ENCODE measurements at regions not wholly inside any gene's neighbourhood (a gene's known extent, or its start where the extent isn't known, plus 50 kb on each side); places are given as distances from the start of the nearest gene placed in this dataset.

- Histone ChIP-seq H3K9me3 (replicated peaks in 1 of 3) (no peaks in the 10 kb centered on the region), H3K27me3 (no peaks in the 10 kb centered on the region), H3K4me1 (replicated peaks in 1 of 2) (no peaks in the 10 kb centered on the region), H3K4me3 (no peak overlapping the region), H3K27ac (no peak overlapping the region), H3K36me3 (replicated peaks in 1 of 2) (no peaks in the 10 kb centered on the region)
- no peak for DNase-seq
- 45 to 55% (median 46%) methylated on average over 1 of the region's 1 CpG for WGBS, 4 donors
- TF ChIP-seq, protein P1, sequence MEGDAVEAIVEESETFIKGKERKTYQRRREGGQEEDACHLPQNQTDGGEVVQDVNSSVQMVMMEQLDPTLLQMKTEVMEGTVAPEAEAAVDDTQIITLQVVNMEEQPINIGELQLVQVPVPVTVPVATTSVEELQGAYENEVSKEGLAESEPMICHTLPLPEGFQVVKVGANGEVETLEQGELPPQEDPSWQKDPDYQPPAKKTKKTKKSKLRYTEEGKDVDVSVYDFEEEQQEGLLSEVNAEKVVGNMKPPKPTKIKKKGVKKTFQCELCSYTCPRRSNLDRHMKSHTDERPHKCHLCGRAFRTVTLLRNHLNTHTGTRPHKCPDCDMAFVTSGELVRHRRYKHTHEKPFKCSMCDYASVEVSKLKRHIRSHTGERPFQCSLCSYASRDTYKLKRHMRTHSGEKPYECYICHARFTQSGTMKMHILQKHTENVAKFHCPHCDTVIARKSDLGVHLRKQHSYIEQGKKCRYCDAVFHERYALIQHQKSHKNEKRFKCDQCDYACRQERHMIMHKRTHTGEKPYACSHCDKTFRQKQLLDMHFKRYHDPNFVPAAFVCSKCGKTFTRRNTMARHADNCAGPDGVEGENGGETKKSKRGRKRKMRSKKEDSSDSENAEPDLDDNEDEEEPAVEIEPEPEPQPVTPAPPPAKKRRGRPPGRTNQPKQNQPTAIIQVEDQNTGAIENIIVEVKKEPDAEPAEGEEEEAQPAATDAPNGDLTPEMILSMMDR (IDR thresholded peaks at IDR 0.05): no peak
- no peak for TF ChIP-seq POLR2A (IDR thresholded peaks at IDR 0.05)
- intact Hi-C loops (cut with DNase I): no loop called here
These were observed 50.1 kb downstream of the KCNC4 start for GRCh38 chr1:110260194-110260593.

DNA sequence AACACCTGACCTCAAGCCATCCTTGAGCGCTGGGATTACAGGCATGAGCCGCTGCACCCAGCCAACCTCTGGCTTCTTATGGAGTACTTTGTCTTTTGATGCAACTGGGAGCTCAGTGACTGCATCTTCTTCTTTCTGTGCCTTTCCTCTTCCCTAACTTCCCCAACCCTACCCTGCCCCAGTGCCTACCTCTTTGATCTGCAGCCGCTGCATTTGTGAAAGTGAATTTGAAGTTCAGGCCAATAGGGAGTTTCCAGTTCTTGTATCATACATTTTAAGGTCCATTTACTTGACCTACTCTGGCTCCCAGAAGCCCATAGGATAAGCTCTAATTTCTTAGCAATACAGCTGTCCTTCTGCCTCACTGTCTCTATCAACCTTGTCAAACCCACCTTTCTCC, 52.2 kb downstream of the KCNC4 start:
- H3K27me3 ChIP-seq: no peaks in the 10 kb centered on the region
- no peaks in the 10 kb centered on the region for H3K9me3 ChIP-seq (replicated peaks in 1 of 3)
- no peak overlapping the region for H3K4me3 ChIP-seq
- 64 to 98% (median 93%) methylated on average over 3 of the region's 3 CpGs for WGBS, 4 donors
- no peak for DNase-seq
- H3K27ac ChIP-seq: no peak overlapping the region
- H3K4me1 ChIP-seq (replicated peaks in 1 of 2): no peaks in the 10 kb centered on the region
- TF ChIP-seq POLR2A (IDR thresholded peaks at IDR 0.05): no peak
- TF ChIP-seq, protein P1 (IDR thresholded peaks at IDR 0.05): no peak
- no peaks in the 10 kb centered on the region for H3K36me3 ChIP-seq (replicated peaks in 1 of 2)
- intact Hi-C loops (cut with DNase I): no loop called here

DNA sequence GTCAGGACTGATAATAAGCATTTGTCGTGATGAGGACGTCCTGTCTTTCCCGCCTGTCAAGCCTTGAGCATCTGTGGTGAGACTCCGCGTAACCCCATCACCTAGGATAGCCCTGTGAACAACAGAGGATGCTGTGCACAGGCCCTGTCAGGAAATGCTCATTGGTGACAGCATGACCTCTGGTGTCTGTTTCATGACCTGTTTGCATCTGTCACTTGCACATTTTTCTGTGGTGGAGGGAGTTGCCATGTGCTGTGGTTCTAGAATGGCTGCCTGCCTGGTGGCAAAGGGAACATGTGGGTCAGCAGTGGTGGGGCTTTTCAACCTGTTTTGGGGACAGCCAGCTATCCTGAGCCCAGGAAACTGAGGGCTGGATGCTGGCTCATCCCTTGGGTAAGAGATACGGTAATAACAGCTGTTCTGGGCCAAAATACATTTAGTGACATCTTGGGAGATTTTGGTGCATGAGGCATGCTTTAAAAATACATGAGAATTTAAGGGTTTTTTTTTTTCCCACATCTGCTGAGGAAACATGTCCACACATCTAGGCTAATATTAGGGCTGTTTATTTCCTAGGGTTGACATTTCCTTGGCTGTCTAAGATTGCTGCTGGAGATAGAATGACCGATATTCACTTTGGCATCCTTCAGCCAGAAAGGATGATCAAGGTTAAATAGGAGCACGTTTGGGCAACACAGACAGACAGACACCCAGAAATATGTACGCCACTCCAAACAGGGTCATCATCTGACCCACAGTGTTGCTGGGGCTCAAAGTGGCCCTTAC, 52.9 kb downstream of the KCNC4 start:
- Histone ChIP-seq H3K9me3 (replicated peaks in 1 of 3) (no peaks in the 10 kb centered on the region), H3K36me3 (replicated peaks in 1 of 2) (no peaks in the 10 kb centered on the region), H3K27me3 (no peaks in the 10 kb centered on the region), H3K4me3 (no peak overlapping the region), H3K4me1 (replicated peaks in 1 of 2) (no peaks in the 10 kb centered on the region), H3K27ac (no peak overlapping the region)
- 63 to 76% (median 68%) methylated on average over 9 of the region's 9 CpGs for WGBS, 4 donors
- intact Hi-C loops (cut with DNase I): no loop called here
- DNase-seq: peak in 2 of 7 donors; percentile 10 to 19
- TF ChIP-seq POLR2A (IDR thresholded peaks at IDR 0.05): no peak
- TF ChIP-seq, protein P1 (IDR thresholded peaks at IDR 0.05): no peak

DNA sequence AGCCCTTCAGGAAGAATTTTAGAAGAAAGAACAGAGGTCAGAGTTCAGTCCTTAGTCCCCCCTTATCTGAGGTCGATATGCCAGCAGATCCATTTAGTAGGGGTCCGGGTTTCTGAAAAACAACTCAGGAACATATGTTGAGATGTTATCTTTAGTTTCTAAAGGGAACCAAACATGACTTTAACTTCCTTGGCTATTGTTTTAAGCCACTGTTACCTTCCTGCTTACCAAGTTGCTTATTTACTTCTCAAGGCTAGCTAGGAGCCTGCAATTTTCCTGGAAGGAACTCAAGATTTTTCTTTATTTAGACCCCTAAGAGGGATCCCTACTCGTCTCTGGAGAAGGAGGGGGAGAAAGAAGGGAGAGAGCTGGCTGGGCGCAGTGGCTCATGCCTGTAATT, 54.3 kb downstream of the KCNC4 start:
- WGBS, 4 donors: 44 to 52% (median 50%) methylated on average over 4 of the region's 4 CpGs

More for the DNA sequence above, 54.3 kb downstream of the KCNC4 start:
- Histone ChIP-seq H3K9me3 (replicated peaks in 1 of 3) (no peaks in the 10 kb centered on the region), H3K27ac (no peak overlapping the region), H3K4me1 (replicated peaks in 1 of 2) (no peaks in the 10 kb centered on the region), H3K27me3 (no peaks in the 10 kb centered on the region), H3K4me3 (no peak overlapping the region), H3K36me3 (replicated peaks in 1 of 2) (no peaks in the 10 kb centered on the region)
- intact Hi-C loops (cut with DNase I): no loop called here
- TF ChIP-seq, protein P1 (IDR thresholded peaks at IDR 0.05): no peak
- TF ChIP-seq POLR2A (IDR thresholded peaks at IDR 0.05): no peak
- DNase-seq: no peak
